SK-N-MC (cell line): ENCODE measurements at regions not wholly inside any gene's neighbourhood (a gene's known extent, or its start where the extent isn't known, plus 50 kb on each side); places are given as distances from the start of the nearest gene placed in this dataset.

Experiments used
- EZH2 ChIP-seq: fragments of 200-600 bp; sonication (generic); IDR thresholded peaks from one replicate; pipeline ENCODE4 v1.6.1; 2017; ENCODE audit warnings: antibody characterized with exemption
- FOXP2 ChIP-seq: optimal IDR thresholded peaks from 2 replicates; pipeline ENCODE3; 2011; ENCODE audit warnings: mild to moderate bottlenecking, moderate library complexity; ENCODE audit not compliant: insufficient read depth; ENCODE audit errors: extremely low read length, control extremely low read depth
- POLR2AphosphoS5 ChIP-seq: IDR thresholded peaks from 2 replicates; pipeline ENCODE4 v1.6.1; 2012; ENCODE audit warnings: mild to moderate bottlenecking, low read depth, low read length, borderline replicate concordance

GRCh38 chr3:851098-851790 lies 241.6 kb upstream of the CNTN6 start:
- TF ChIP-seq POLR2AphosphoS5 (no peak), EZH2 (no peak), FOXP2 (no peak)
